A673 (cell line): ENCODE measurements at regions not wholly inside any gene's neighbourhood (a gene's known extent, or its start where the extent isn't known, plus 50 kb on each side); places are given as distances from the start of the nearest gene placed in this dataset.

Experiments used
- EZH2 ChIP-seq: fragments of 200-600 bp; sonication (generic); IDR thresholded peaks from 2 replicates; pipeline ENCODE4 v1.6.1; 2017; ENCODE audit warnings: borderline replicate concordance, low read depth, mild to moderate bottlenecking, mixed read lengths, antibody characterized with exemption, low read length; ENCODE audit not compliant: poor library complexity, severe bottlenecking
- TF ChIP-seq, protein P1 (sequence below): fragments of 300-800, 200-600 bp; sonication (generic); conservative IDR thresholded peaks from 2 replicates; pipeline ENCODE4 v1.5.1; 2017; ENCODE audit warnings: low read depth, mild to moderate bottlenecking, antibody characterized with exemption, low read length, moderate library complexity, mixed read lengths

DNA sequence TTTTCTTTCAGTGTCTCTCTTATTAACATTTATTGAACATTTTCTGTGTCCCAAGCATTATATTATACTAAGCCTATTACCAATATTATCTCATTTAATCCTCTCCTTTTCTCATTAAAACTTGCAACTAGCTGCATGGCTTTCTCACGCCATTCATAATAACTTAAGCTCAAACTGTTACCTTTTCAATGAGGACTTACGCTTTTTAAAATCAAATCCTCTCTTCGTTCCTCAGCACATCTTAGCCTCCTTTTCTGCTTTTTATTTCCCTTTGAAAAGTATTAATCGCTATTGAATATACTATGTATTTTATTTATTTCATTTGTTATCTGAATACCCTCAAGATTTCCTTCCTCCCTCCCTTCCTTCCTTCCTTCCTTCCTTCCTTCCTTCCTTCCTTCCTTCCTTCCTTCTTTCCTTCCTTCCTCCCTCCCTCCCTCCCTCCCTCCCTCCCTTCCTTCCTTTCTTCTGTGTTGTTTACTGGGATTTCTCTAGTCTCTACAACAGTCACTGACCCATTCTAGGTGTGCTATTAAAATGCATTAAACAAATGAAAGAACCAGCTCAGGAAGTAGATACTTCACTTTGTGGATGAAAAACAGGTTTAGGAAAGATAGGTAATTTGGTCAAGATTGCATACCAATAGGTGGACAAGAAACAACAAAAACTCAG lies 294.1 kb upstream of the TUT7 start:
- TF ChIP-seq, protein P1, sequence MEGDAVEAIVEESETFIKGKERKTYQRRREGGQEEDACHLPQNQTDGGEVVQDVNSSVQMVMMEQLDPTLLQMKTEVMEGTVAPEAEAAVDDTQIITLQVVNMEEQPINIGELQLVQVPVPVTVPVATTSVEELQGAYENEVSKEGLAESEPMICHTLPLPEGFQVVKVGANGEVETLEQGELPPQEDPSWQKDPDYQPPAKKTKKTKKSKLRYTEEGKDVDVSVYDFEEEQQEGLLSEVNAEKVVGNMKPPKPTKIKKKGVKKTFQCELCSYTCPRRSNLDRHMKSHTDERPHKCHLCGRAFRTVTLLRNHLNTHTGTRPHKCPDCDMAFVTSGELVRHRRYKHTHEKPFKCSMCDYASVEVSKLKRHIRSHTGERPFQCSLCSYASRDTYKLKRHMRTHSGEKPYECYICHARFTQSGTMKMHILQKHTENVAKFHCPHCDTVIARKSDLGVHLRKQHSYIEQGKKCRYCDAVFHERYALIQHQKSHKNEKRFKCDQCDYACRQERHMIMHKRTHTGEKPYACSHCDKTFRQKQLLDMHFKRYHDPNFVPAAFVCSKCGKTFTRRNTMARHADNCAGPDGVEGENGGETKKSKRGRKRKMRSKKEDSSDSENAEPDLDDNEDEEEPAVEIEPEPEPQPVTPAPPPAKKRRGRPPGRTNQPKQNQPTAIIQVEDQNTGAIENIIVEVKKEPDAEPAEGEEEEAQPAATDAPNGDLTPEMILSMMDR, result no peak
- no peak for TF ChIP-seq EZH2
